Neural progenitor cell (in vitro differentiated cells): ENCODE measurements at regions not wholly inside any gene's neighbourhood (a gene's known extent, or its start where the extent isn't known, plus 50 kb on each side); places are given as distances from the start of the nearest gene placed in this dataset.

ENCODE experiments used
- DNase-seq: peaks from one replicate; pipeline ENCODE4 v3.0.0-alpha.2; 2016; ENCODE audit warnings: low spot score
- H2AFZ ChIP-seq: fragments of 200-600 bp; sonication (generic); replicated peaks from 2 replicates; pipeline ENCODE4 v1.6.1; 2016; ENCODE audit warnings: antibody characterized with exemption
- H3F3A ChIP-seq: fragments of 200-600 bp; sonication (generic); 2 replicates; pipeline ENCODE4 v1.6.1; 2016; ENCODE audit warnings: antibody characterized with exemption, low read depth
- H3K27ac ChIP-seq: fragments of 200-600 bp; sonication (generic); 2 replicates; pipeline ENCODE4 v1.5.1; 2016; ENCODE audit warnings: mild to moderate bottlenecking
- H3K27me3 ChIP-seq: fragments of 200-600 bp; sonication (generic); 2 replicates; pipeline ENCODE4 v1.6.1; 2016; ENCODE audit warnings: mild to moderate bottlenecking, moderate library complexity
- H3K36me3 ChIP-seq: fragments of 200-600 bp; sonication (generic); 2 replicates; pipeline ENCODE4 v1.5.1; 2016
- H3K4me1 ChIP-seq: fragments of 200-600 bp; sonication (generic); 2 replicates; pipeline ENCODE4 v1.6.1; 2016; ENCODE audit warnings: mixed run types
- H3K4me2 ChIP-seq: fragments of 200-600 bp; sonication (generic); 2 replicates; pipeline ENCODE4 v1.6.1; 2016
- H3K4me3 ChIP-seq: fragments of 200-600 bp; sonication (generic); 2 replicates; pipeline ENCODE4 v1.5.1; 2016
- H3K79me2 ChIP-seq: fragments of 200-600 bp; sonication (generic); 2 replicates; pipeline ENCODE4 v1.6.1; 2016; ENCODE audit warnings: low read depth
- H3K9ac ChIP-seq: fragments of 200-600 bp; sonication (generic); 2 replicates; pipeline ENCODE4 v1.6.1; 2016
- H3K9me3 ChIP-seq: fragments of 200-600 bp; sonication (generic); 2 replicates; pipeline ENCODE4 v1.5.1; 2016; ENCODE audit warnings: low read depth
- H4K20me1 ChIP-seq: fragments of 200-600 bp; sonication (generic); 2 replicates; pipeline ENCODE4 v1.6.1; 2016; ENCODE audit warnings: low read depth
- H3K27ac Mint-ChIP-seq: 3 replicates; pipeline ENCODE4 v1.8.0; 2021; ENCODE audit warnings: mixed read lengths
- H3K27me3 Mint-ChIP-seq: 2 replicates; pipeline ENCODE4 v1.8.0; 2022; ENCODE audit warnings: low read depth, mild to moderate bottlenecking, inconsistent platforms, moderate library complexity, mixed read lengths; ENCODE audit not compliant: insufficient read depth
- H3K36me3 Mint-ChIP-seq: 3 replicates; pipeline ENCODE4 v1.8.0; 2021; ENCODE audit warnings: mixed read lengths
- H3K4me1 Mint-ChIP-seq: 3 replicates; pipeline ENCODE4 v1.8.0; 2021; ENCODE audit warnings: mixed read lengths
- H3K4me3 Mint-ChIP-seq: 3 replicates; pipeline ENCODE4 v1.8.0; 2021; ENCODE audit warnings: mild to moderate bottlenecking, moderate library complexity, mixed read lengths
- H3K9me3 Mint-ChIP-seq: 3 replicates; pipeline ENCODE4 v1.8.0; 2020; ENCODE audit warnings: mixed read lengths
- EZH2 ChIP-seq: fragments of 200-600 bp; sonication (generic); IDR thresholded peaks from 2 replicates; pipeline ENCODE4 v1.6.1; 2017; ENCODE audit warnings: antibody characterized with exemption, mild to moderate bottlenecking, moderate library complexity
- EZH2phosphoT487 ChIP-seq: fragments of 200-600 bp; sonication (generic); IDR thresholded peaks from 2 replicates; pipeline ENCODE4 v1.6.1; 2017; ENCODE audit warnings: antibody characterized with exemption
- TF ChIP-seq, protein P1 (sequence below): fragments of 200-600 bp; sonication (generic); IDR thresholded peaks from 2 replicates; pipeline ENCODE4 v1.5.1; 2017; ENCODE audit warnings: antibody characterized with exemption, mild to moderate bottlenecking

DNA sequence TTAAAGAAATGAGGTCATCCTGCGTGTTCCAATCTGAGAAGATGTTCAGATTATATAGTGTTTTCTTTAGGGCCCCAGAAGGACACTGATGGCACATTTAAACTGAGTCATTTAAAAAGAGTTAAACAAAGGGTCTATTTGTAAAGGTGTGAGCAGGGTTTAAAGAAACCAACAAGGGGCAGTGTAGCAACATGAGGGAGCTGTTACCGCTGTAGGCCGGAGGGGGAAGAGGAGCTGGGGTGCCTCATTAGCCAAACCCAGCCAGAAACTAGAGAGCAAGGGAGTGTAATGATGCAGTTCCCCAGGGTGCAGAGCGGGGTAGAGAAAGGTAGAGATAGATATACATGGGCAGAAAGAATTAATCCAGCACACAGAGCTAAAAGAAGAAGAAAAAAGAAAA, 160.4 kb downstream of the TBX5 start:
- Histone ChIP-seq H3K9ac (no peak overlapping the region), H3K27ac (no peak overlapping the region), H2AFZ (no peak overlapping the region), H3K36me3 (no peaks in the 10 kb centered on the region), H3F3A (no peaks in the 10 kb centered on the region), H3K27me3 (no peaks in the 10 kb centered on the region), H4K20me1 (no peaks in the 10 kb centered on the region), H3K9me3 (no peaks in the 10 kb centered on the region), H3K4me1 (peaks cover 12% of the 10 kb centered on the region), H3K4me2 (no peak overlapping the region), H3K4me3 (no peak overlapping the region), H3K79me2 (no peaks in the 10 kb centered on the region)
- Mint-ChIP-seq H3K27ac (no peak overlapping the region), H3K27me3 (peaks cover 3% of the 10 kb centered on the region), H3K9me3 (no peaks in the 10 kb centered on the region), H3K4me1 (no peaks in the 10 kb centered on the region), H3K36me3 (no peaks in the 10 kb centered on the region), H3K4me3 (no peak overlapping the region)
- no peak for TF ChIP-seq EZH2phosphoT487
- TF ChIP-seq, protein P1, sequence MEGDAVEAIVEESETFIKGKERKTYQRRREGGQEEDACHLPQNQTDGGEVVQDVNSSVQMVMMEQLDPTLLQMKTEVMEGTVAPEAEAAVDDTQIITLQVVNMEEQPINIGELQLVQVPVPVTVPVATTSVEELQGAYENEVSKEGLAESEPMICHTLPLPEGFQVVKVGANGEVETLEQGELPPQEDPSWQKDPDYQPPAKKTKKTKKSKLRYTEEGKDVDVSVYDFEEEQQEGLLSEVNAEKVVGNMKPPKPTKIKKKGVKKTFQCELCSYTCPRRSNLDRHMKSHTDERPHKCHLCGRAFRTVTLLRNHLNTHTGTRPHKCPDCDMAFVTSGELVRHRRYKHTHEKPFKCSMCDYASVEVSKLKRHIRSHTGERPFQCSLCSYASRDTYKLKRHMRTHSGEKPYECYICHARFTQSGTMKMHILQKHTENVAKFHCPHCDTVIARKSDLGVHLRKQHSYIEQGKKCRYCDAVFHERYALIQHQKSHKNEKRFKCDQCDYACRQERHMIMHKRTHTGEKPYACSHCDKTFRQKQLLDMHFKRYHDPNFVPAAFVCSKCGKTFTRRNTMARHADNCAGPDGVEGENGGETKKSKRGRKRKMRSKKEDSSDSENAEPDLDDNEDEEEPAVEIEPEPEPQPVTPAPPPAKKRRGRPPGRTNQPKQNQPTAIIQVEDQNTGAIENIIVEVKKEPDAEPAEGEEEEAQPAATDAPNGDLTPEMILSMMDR: peak; percentile 23
- TF ChIP-seq EZH2: no peak
- DNase-seq: peak; percentile 45

DNA sequence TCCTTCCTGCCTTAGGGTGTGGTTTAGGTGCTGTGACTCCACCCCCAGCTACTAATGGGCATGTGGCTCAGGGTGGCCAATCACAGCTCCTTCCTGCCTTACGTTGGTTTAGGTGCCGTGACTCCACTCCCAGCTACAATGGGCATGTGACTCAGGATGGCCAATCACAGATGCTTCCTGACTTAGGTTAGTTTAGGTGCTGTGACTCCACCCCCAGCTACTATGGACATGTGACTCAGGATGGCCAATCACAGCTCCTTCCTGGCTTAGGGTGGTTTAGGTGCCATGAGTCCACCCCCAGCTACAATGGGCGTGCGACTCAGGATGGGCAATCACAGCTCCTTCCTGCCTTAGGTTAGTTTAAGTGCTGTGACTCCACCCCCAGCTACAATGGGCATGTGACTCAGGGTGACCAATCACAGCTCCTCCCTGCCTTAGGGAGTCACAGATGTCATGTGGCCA, 163.9 kb downstream of the TBX5 start:
- TF ChIP-seq EZH2: no peak
- TF ChIP-seq EZH2phosphoT487: no peak
- TF ChIP-seq, protein P1: no peak
- peaks cover 11% of the 10 kb centered on the region for H3K4me1 Mint-ChIP-seq
- peaks cover 12% of the 10 kb centered on the region for H3K4me1 ChIP-seq
- no peak overlapping the region for H3K4me3 ChIP-seq
- DNase-seq: no peak
- H4K20me1 ChIP-seq: no peaks in the 10 kb centered on the region
- no peaks in the 10 kb centered on the region for H3K36me3 ChIP-seq
- no peaks in the 10 kb centered on the region for H3F3A ChIP-seq
- no peak overlapping the region for H3K4me2 ChIP-seq
- no peak overlapping the region for H3K27ac Mint-ChIP-seq
- no peaks in the 10 kb centered on the region for H3K36me3 Mint-ChIP-seq
- H3K9me3 ChIP-seq: no peaks in the 10 kb centered on the region
- peaks cover 3% of the 10 kb centered on the region for H3K27me3 Mint-ChIP-seq
- H2AFZ ChIP-seq: no peak overlapping the region
- H3K4me3 Mint-ChIP-seq: no peak overlapping the region
- no peak overlapping the region for H3K27ac ChIP-seq
- no peaks in the 10 kb centered on the region for H3K79me2 ChIP-seq
- H3K9me3 Mint-ChIP-seq: no peaks in the 10 kb centered on the region
- no peak overlapping the region for H3K9ac ChIP-seq
- no peaks in the 10 kb centered on the region for H3K27me3 ChIP-seq

DNA sequence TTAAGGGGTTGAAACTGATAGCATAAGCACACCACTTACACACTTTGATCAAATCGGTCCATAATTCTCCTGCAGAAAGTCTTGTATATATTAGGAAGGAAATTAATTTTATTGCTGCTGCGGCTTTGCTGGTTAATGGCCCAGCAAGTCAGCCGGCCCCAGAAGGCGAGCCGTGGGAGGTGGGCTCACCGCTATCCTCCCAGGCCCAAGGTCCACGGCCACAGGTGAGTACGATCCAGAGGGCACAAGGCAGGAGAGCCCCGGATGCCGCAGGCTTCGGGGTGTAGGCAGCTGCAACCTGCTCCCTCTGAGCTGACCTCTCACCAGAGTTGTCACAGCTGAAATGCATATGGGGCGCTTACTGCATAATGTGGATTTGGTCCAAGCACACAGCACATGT, 165.7 kb downstream of the TBX5 start:
- Histone ChIP-seq H2AFZ (no peak overlapping the region), H3K4me1 (peaks cover 5% of the 10 kb centered on the region), H3K27me3 (no peaks in the 10 kb centered on the region), H3K79me2 (no peaks in the 10 kb centered on the region), H3F3A (no peaks in the 10 kb centered on the region), H3K36me3 (no peaks in the 10 kb centered on the region), H3K9ac (no peak overlapping the region), H3K4me3 (no peak overlapping the region), H3K27ac (no peak overlapping the region), H3K4me2 (no peak overlapping the region), H3K9me3 (no peaks in the 10 kb centered on the region), H4K20me1 (no peaks in the 10 kb centered on the region)
- no peak for DNase-seq
- H3K27me3 Mint-ChIP-seq: peaks cover 3% of the 10 kb centered on the region
- no peak overlapping the region for H3K27ac Mint-ChIP-seq
- H3K4me1 Mint-ChIP-seq: peaks cover 11% of the 10 kb centered on the region
- H3K36me3 Mint-ChIP-seq: no peaks in the 10 kb centered on the region
- TF ChIP-seq, protein P1: no peak
- TF ChIP-seq EZH2: no peak
- TF ChIP-seq EZH2phosphoT487: no peak
- no peaks in the 10 kb centered on the region for H3K9me3 Mint-ChIP-seq
- no peak overlapping the region for H3K4me3 Mint-ChIP-seq
